Neural cell (in vitro differentiated cells): ENCODE measurements at regions not wholly inside any gene's neighbourhood (a gene's known extent, or its start where the extent isn't known, plus 50 kb on each side); places are given as distances from the start of the nearest gene placed in this dataset.

Experiments used
- H2AFZ ChIP-seq: fragments of 200-600, 300-800 bp; sonication (generic), shearing (Covaris generic); 2 replicates; pipeline ENCODE4 v1.6.0; 2014; ENCODE audit warnings: low read depth, mild to moderate bottlenecking, antibody characterized with exemption, low read length, moderate library complexity
- H3F3A ChIP-seq: fragments of 200-600 bp; shearing (Covaris generic); 2 replicates; pipeline ENCODE4 v1.6.1; 2016; ENCODE audit warnings: mild to moderate bottlenecking, moderate library complexity, mixed read lengths, antibody characterized with exemption, low read length; ENCODE audit not compliant: insufficient read depth, poor library complexity, severe bottlenecking
- H3K27ac ChIP-seq: fragments of 200-600, 300-800 bp; sonication (generic), shearing (Covaris generic); 2 replicates; pipeline ENCODE4 v1.5.1; 2014; ENCODE audit warnings: mild to moderate bottlenecking, low read length, moderate library complexity
- H3K27me3 ChIP-seq: fragments of 300-800, 200-600 bp; sonication (generic), shearing (Covaris generic); 2 replicates; pipeline ENCODE4 v1.6.0; 2014; ENCODE audit warnings: mild to moderate bottlenecking, low read depth, low read length, moderate library complexity; ENCODE audit not compliant: insufficient read depth
- H3K36me3 ChIP-seq: fragments of 300-800, 200-600 bp; sonication (generic), shearing (Covaris generic); 2 replicates; pipeline ENCODE4 v1.5.1; 2014; ENCODE audit warnings: mild to moderate bottlenecking, antibody characterized with exemption, low read length, moderate library complexity; ENCODE audit not compliant: insufficient read depth
- H3K4me2 ChIP-seq: fragments of 300-800, 200-600 bp; sonication (generic), shearing (Covaris generic); 2 replicates; pipeline ENCODE4 v1.6.0; 2014; ENCODE audit warnings: mild to moderate bottlenecking, low read length
- H3K4me3 ChIP-seq: fragments of 300-800, 200-600 bp; sonication (generic), shearing (Covaris generic); 2 replicates; pipeline ENCODE4 v1.5.1; 2014; ENCODE audit warnings: mild to moderate bottlenecking, low read length, moderate library complexity
- H3K79me2 ChIP-seq: fragments of 200-600 bp; shearing (Covaris generic); replicated peaks from 2 replicates; pipeline ENCODE4 v1.6.0; 2014; ENCODE audit warnings: mild to moderate bottlenecking, low read length, moderate library complexity; ENCODE audit not compliant: insufficient read depth
- H3K9ac ChIP-seq: fragments of 300-800, 200-600 bp; sonication (generic), shearing (Covaris generic); 2 replicates; pipeline ENCODE4 v1.6.1; 2016; ENCODE audit warnings: mild to moderate bottlenecking, low read length, mixed read lengths
- H3K9me2 ChIP-seq: fragments of 200-600 bp; shearing (Covaris generic); 2 replicates; pipeline ENCODE4 v1.6.1; 2016; ENCODE audit warnings: mild to moderate bottlenecking, low read length, mixed read lengths; ENCODE audit not compliant: insufficient read depth
- H3K9me3 ChIP-seq: fragments of 200-600, 300-800 bp; sonication (generic), shearing (Covaris generic); 2 replicates; pipeline ENCODE4 v1.6.1; 2016; ENCODE audit warnings: mild to moderate bottlenecking, mixed run types, low read length, moderate library complexity, mixed read lengths
- H4K20me1 ChIP-seq: fragments of 200-600 bp; shearing (Covaris generic); 2 replicates; pipeline ENCODE4 v1.6.1; 2016; ENCODE audit warnings: mild to moderate bottlenecking, mixed run types; ENCODE audit not compliant: insufficient read depth
- EP300 ChIP-seq: fragments of 450-650 bp; conservative IDR thresholded peaks from 2 replicates; pipeline ENCODE4 v1.6.1; 2014; ENCODE audit warnings: antibody characterized with exemption, mild to moderate bottlenecking, moderate library complexity; ENCODE audit not compliant: poor library complexity, severe bottlenecking
- EZH2 ChIP-seq: fragments of 200-600, 300-800 bp; shearing (Covaris generic), sonication (generic); IDR thresholded peaks from 2 replicates; pipeline ENCODE4 v1.6.1; 2014; ENCODE audit warnings: antibody characterized with exemption, low read length, borderline replicate concordance, mild to moderate bottlenecking; ENCODE audit not compliant: insufficient read depth, poor library complexity, severe bottlenecking
- MXI1 ChIP-seq: fragments of 450-650 bp; conservative IDR thresholded peaks from 2 replicates; pipeline ENCODE4 v1.6.1; 2014; ENCODE audit warnings: antibody characterized with exemption, mild to moderate bottlenecking; ENCODE audit not compliant: poor library complexity, severe bottlenecking
- POLR2AphosphoS5 ChIP-seq: IDR thresholded peaks from 2 replicates; pipeline ENCODE4 v1.6.1; 2012
- RAD21 ChIP-seq: fragments of 450-650 bp; conservative IDR thresholded peaks from 2 replicates; pipeline ENCODE4 v1.6.1; 2014; ENCODE audit warnings: antibody characterized with exemption, mild to moderate bottlenecking, moderate library complexity
- SMC3 ChIP-seq: fragments of 450-650 bp; conservative IDR thresholded peaks from 2 replicates; pipeline ENCODE4 v1.6.1; 2014; ENCODE audit warnings: antibody characterized with exemption, mild to moderate bottlenecking, moderate library complexity; ENCODE audit not compliant: poor library complexity
- TAF1 ChIP-seq: IDR thresholded peaks from 2 replicates; pipeline ENCODE4 v1.6.1; 2012; ENCODE audit warnings: low read depth
- TF ChIP-seq, protein P1 (sequence below): IDR thresholded peaks from 2 replicates; pipeline ENCODE4 v1.6.1; 2012; ENCODE audit warnings: borderline replicate concordance
- TF ChIP-seq, protein P2 (sequence below): fragments of 450-650 bp; IDR thresholded peaks from 2 replicates; pipeline ENCODE4 v1.5.1; 2014; ENCODE audit warnings: antibody characterized with exemption, mild to moderate bottlenecking, moderate library complexity; ENCODE audit not compliant: poor library complexity, severe bottlenecking

DNA sequence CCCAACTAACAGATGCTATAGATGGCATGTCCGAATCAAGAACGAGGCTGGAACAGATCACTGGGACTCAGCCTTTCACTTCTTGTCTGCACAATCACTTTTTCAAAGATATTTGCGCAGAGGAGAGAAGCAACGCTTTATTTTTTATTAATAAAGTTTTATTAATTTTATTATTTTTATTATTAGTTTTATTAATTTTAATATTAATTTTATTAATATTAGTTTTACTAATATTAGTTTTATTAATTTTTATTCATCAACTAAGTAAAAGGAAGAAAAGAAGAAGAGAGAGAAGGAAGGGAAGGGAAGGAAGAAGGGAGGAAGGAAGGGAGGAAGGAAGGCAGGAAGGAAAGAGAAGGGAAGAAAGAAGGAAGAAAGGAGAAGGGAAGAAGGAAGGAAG lies 236.4 kb upstream of the HHIP start:
- TF ChIP-seq POLR2AphosphoS5 (no peak), MXI1 (no peak), SMC3 (no peak), RAD21 (no peak), EP300 (no peak), TAF1 (no peak), EZH2 (no peak)
- TF ChIP-seq, protein P1, sequence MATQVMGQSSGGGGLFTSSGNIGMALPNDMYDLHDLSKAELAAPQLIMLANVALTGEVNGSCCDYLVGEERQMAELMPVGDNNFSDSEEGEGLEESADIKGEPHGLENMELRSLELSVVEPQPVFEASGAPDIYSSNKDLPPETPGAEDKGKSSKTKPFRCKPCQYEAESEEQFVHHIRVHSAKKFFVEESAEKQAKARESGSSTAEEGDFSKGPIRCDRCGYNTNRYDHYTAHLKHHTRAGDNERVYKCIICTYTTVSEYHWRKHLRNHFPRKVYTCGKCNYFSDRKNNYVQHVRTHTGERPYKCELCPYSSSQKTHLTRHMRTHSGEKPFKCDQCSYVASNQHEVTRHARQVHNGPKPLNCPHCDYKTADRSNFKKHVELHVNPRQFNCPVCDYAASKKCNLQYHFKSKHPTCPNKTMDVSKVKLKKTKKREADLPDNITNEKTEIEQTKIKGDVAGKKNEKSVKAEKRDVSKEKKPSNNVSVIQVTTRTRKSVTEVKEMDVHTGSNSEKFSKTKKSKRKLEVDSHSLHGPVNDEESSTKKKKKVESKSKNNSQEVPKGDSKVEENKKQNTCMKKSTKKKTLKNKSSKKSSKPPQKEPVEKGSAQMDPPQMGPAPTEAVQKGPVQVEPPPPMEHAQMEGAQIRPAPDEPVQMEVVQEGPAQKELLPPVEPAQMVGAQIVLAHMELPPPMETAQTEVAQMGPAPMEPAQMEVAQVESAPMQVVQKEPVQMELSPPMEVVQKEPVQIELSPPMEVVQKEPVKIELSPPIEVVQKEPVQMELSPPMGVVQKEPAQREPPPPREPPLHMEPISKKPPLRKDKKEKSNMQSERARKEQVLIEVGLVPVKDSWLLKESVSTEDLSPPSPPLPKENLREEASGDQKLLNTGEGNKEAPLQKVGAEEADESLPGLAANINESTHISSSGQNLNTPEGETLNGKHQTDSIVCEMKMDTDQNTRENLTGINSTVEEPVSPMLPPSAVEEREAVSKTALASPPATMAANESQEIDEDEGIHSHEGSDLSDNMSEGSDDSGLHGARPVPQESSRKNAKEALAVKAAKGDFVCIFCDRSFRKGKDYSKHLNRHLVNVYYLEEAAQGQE = no peak
- TF ChIP-seq, protein P2, sequence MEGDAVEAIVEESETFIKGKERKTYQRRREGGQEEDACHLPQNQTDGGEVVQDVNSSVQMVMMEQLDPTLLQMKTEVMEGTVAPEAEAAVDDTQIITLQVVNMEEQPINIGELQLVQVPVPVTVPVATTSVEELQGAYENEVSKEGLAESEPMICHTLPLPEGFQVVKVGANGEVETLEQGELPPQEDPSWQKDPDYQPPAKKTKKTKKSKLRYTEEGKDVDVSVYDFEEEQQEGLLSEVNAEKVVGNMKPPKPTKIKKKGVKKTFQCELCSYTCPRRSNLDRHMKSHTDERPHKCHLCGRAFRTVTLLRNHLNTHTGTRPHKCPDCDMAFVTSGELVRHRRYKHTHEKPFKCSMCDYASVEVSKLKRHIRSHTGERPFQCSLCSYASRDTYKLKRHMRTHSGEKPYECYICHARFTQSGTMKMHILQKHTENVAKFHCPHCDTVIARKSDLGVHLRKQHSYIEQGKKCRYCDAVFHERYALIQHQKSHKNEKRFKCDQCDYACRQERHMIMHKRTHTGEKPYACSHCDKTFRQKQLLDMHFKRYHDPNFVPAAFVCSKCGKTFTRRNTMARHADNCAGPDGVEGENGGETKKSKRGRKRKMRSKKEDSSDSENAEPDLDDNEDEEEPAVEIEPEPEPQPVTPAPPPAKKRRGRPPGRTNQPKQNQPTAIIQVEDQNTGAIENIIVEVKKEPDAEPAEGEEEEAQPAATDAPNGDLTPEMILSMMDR = no peak
- Histone ChIP-seq H3K36me3 (no peaks in the 10 kb centered on the region), H3K27ac (no peak overlapping the region), H3K79me2 (no peaks in the 10 kb centered on the region), H3K27me3 (no peaks in the 10 kb centered on the region), H4K20me1 (no peaks in the 10 kb centered on the region), H3K9me3 (no peaks in the 10 kb centered on the region), H3F3A (no peaks in the 10 kb centered on the region), H3K9ac (no peak overlapping the region), H3K4me2 (no peak overlapping the region), H2AFZ (no peak overlapping the region), H3K9me2 (no peaks in the 10 kb centered on the region), H3K4me3 (no peak overlapping the region)

DNA sequence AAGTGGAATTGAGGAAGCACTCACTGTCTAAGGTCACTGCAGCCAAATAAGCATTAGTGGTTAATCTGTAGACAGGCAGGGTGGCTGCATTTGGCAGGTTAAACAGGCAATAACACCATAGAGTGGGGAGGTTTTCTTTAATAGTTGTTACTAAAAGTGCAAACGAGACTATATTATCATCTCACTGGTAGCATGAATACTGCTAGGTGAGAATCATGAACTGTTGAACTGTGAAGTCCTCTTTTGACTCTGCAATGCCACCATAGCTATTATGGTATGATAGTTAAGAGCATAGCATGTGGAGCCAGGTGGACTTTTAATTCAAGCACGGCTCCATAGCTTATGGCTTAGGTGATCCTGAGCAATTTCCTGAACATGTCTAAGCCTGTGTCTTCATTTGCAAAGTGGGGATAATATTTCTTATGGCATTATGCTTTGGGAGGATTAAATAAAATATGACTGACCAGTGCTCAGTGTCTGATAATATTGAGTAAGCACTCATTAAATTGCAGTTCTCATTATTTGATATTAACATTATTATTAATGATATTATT lies 235.6 kb upstream of the HHIP start:
- H3K27me3 ChIP-seq = no peaks in the 10 kb centered on the region
- no peaks in the 10 kb centered on the region for H4K20me1 ChIP-seq
- H3K27ac ChIP-seq = no peak overlapping the region
- TF ChIP-seq EZH2 (no peak), RAD21 (no peak), SMC3 (no peak), POLR2AphosphoS5 (no peak), MXI1 (no peak), EP300 (no peak), TAF1 (no peak)
- TF ChIP-seq, protein P2 = no peak
- TF ChIP-seq, protein P1 = no peak
- no peaks in the 10 kb centered on the region for H3K9me3 ChIP-seq
- no peak overlapping the region for H3K4me2 ChIP-seq
- H3K9ac ChIP-seq = no peak overlapping the region
- H2AFZ ChIP-seq = no peak overlapping the region
- H3K9me2 ChIP-seq = no peaks in the 10 kb centered on the region
- no peaks in the 10 kb centered on the region for H3K79me2 ChIP-seq
- H3F3A ChIP-seq = no peaks in the 10 kb centered on the region
- H3K36me3 ChIP-seq = no peaks in the 10 kb centered on the region
- H3K4me3 ChIP-seq = no peak overlapping the region
